HEK293 (cell line): ENCODE measurements at regions not wholly inside any gene's neighbourhood (a gene's known extent, or its start where the extent isn't known, plus 50 kb on each side); places are given as distances from the start of the nearest gene placed in this dataset.

Experiments
- CTCF ChIA-PET: fragments of 350-600 bp; formaldehyde crosslinking; extraction: SDS; loops from one replicate; lab custom pipeline; 2021; ENCODE audit warnings: antibody characterized with exemption; lab: Yijun Ruan, JAX
- POLR2A ChIA-PET: fragments of 300-600 bp; formaldehyde crosslinking; extraction: SDS; loops from one replicate; lab custom pipeline; 2020; ENCODE audit warnings: antibody characterized with exemption, inconsistent platforms; lab: Yijun Ruan, JAX
- H3K27ac ChIP-seq: fragments of 200-500 bp; sonication (Bioruptor generic); 2 replicates; pipeline ENCODE4 v1.5.1; 2014; ENCODE audit warnings: low read depth, low read length, control low read depth, inconsistent platforms; ENCODE audit errors: extremely low read depth
- H3K36me3 ChIP-seq, 2 experiments: fragments of 200-500 bp in 1 of 2; sonication (Bioruptor generic) in 1 of 2; 1 replicate in 1 of 2; 2 replicates in 1 of 2; pipeline ENCODE4 v1.5.1; 2014 to 2017; ENCODE audit warnings: inconsistent platforms in 2 of 2, low read length in 2 of 2; ENCODE audit not compliant: control insufficient read depth in 2 of 2, insufficient read depth in 1 of 2
- H3K4me1 ChIP-seq: fragments of 200-500 bp; sonication (Bioruptor generic); 2 replicates; pipeline ENCODE4 v1.5.1; 2014; ENCODE audit warnings: mild to moderate bottlenecking, low read length, inconsistent platforms; ENCODE audit not compliant: control insufficient read depth, insufficient read depth
- H3K4me3 ChIP-seq: 2 replicates; pipeline ENCODE4 v1.5.1; 2011; ENCODE audit warnings: low read depth, mild to moderate bottlenecking, control low read depth, low read length, moderate library complexity
- H3K9me3 ChIP-seq: fragments of 200-500 bp; sonication (Bioruptor generic); 2 replicates; pipeline ENCODE4 v1.5.1; 2014; ENCODE audit warnings: low read depth, low read length, inconsistent platforms; ENCODE audit not compliant: control insufficient read depth, insufficient read depth
- BCL6B ChIP-seq: fragments of 450-650 bp; formaldehyde crosslinking; IDR thresholded peaks from 2 replicates; pipeline ENCODE4 v1.5.1; 2017; ENCODE audit warnings: missing biosample characterization, missing genetic modification characterization
- FEZF1 ChIP-seq: fragments of 450-650 bp; formaldehyde crosslinking; IDR thresholded peaks from 2 replicates; pipeline ENCODE4 v1.5.1; 2016; ENCODE audit warnings: missing biosample characterization, missing genetic modification characterization
- KLF1 ChIP-seq: fragments of 450-650 bp; formaldehyde crosslinking; IDR thresholded peaks from 2 replicates; pipeline ENCODE4 v1.5.1; 2016; ENCODE audit warnings: missing biosample characterization, missing genetic modification characterization
- KLF17 ChIP-seq: fragments of 450-650 bp; formaldehyde crosslinking; IDR thresholded peaks from 2 replicates; pipeline ENCODE4 v1.5.1; 2016; ENCODE audit warnings: missing biosample characterization, missing genetic modification characterization
- KLF9 ChIP-seq: fragments of 450-650 bp; formaldehyde crosslinking; IDR thresholded peaks from 2 replicates; pipeline ENCODE4 v1.5.1; 2016; ENCODE audit warnings: missing biosample characterization, missing genetic modification characterization, low read depth
- PRDM6 ChIP-seq: fragments of 450-650 bp; formaldehyde crosslinking; IDR thresholded peaks from 2 replicates; pipeline ENCODE4 v1.5.1; 2017; ENCODE audit warnings: missing biosample characterization, missing genetic modification characterization
- TRIM28 ChIP-seq: IDR thresholded peaks from 2 replicates; pipeline ENCODE4 v1.6.1; 2011; ENCODE audit warnings: low read length, control low read depth, borderline replicate concordance
- ZBTB17 ChIP-seq: fragments of 450-650 bp; formaldehyde crosslinking; IDR thresholded peaks from 2 replicates; pipeline ENCODE4 v1.5.1; 2016; ENCODE audit warnings: missing biosample characterization, missing genetic modification characterization
- ZNF121 ChIP-seq: fragments of 450-650 bp; formaldehyde crosslinking; IDR thresholded peaks from 2 replicates; pipeline ENCODE4 v1.5.1; 2016; ENCODE audit warnings: missing biosample characterization, missing genetic modification characterization
- ZNF157 ChIP-seq: fragments of 450-650 bp; formaldehyde crosslinking; IDR thresholded peaks from 2 replicates; pipeline ENCODE4 v1.5.1; 2016; ENCODE audit warnings: missing biosample characterization, missing genetic modification characterization
- ZNF169 ChIP-seq: fragments of 450-650 bp; formaldehyde crosslinking; IDR thresholded peaks from 2 replicates; pipeline ENCODE4 v1.5.1; 2016; ENCODE audit warnings: missing biosample characterization, missing genetic modification characterization
- ZNF266 ChIP-seq: fragments of 450-650 bp; formaldehyde crosslinking; IDR thresholded peaks from 2 replicates; pipeline ENCODE4 v1.5.1; 2016; ENCODE audit warnings: missing biosample characterization, missing genetic modification characterization, low read depth
- ZNF280D ChIP-seq: fragments of 450-650 bp; formaldehyde crosslinking; IDR thresholded peaks from 2 replicates; pipeline ENCODE4 v1.5.1; 2016; ENCODE audit warnings: missing biosample characterization, missing genetic modification characterization
- ZNF354C ChIP-seq: fragments of 450-650 bp; formaldehyde crosslinking; IDR thresholded peaks from 2 replicates; pipeline ENCODE4 v1.5.1; 2016; ENCODE audit warnings: missing biosample characterization, missing genetic modification characterization, low read depth, borderline replicate concordance
- ZNF510 ChIP-seq: fragments of 450-650 bp; formaldehyde crosslinking; IDR thresholded peaks from 2 replicates; pipeline ENCODE4 v1.5.1; 2018; ENCODE audit warnings: mild to moderate bottlenecking, missing genetic modification characterization, missing biosample characterization; ENCODE audit not compliant: insufficient replicate concordance
- ZNF514 ChIP-seq: fragments of 450-650 bp; formaldehyde crosslinking; IDR thresholded peaks from 2 replicates; pipeline ENCODE4 v1.5.1; 2016; ENCODE audit warnings: missing biosample characterization, missing genetic modification characterization
- ZNF521 ChIP-seq: fragments of 450-650 bp; formaldehyde crosslinking; IDR thresholded peaks from 2 replicates; pipeline ENCODE4 v1.5.1; 2017; ENCODE audit warnings: missing biosample characterization, mild to moderate bottlenecking, missing genetic modification characterization
- ZNF530 ChIP-seq: fragments of 450-650 bp; formaldehyde crosslinking; IDR thresholded peaks from 2 replicates; pipeline ENCODE4 v1.5.1; 2016; ENCODE audit warnings: low read depth, missing biosample characterization, missing genetic modification characterization
- ZNF561 ChIP-seq: fragments of 450-650 bp; IDR thresholded peaks from 2 replicates; pipeline ENCODE4 v1.5.1; 2018; ENCODE audit warnings: missing biosample characterization, missing genetic modification characterization, borderline replicate concordance
- ZNF623 ChIP-seq: fragments of 450-650 bp; formaldehyde crosslinking; IDR thresholded peaks from 2 replicates; pipeline ENCODE4 v1.5.1; 2016; ENCODE audit warnings: missing biosample characterization, missing genetic modification characterization
- ZNF629 ChIP-seq: fragments of 450-650 bp; formaldehyde crosslinking; IDR thresholded peaks from 2 replicates; pipeline ENCODE4 v1.5.1; 2017; ENCODE audit warnings: missing biosample characterization, missing genetic modification characterization
- ZNF660 ChIP-seq: fragments of 450-650 bp; IDR thresholded peaks from 2 replicates; pipeline ENCODE4 v1.5.1; 2018; ENCODE audit warnings: missing biosample characterization, mild to moderate bottlenecking, missing genetic modification characterization
- ZNF76 ChIP-seq: fragments of 450-650 bp; formaldehyde crosslinking; IDR thresholded peaks from 2 replicates; pipeline ENCODE4; 2016; ENCODE audit warnings: low read depth, missing biosample characterization, missing genetic modification characterization, borderline replicate concordance
- ZNF785 ChIP-seq: fragments of 450-650 bp; formaldehyde crosslinking; IDR thresholded peaks from 2 replicates; pipeline ENCODE4 v1.5.1; 2016; ENCODE audit warnings: missing biosample characterization, missing genetic modification characterization
- ZSCAN30 ChIP-seq: fragments of 450-650 bp; IDR thresholded peaks from 2 replicates; pipeline ENCODE4 v1.5.1; 2018; ENCODE audit warnings: missing biosample characterization, mild to moderate bottlenecking, missing genetic modification characterization, moderate library complexity

- H3K27ac ChIP-seq = no peak overlapping the region
- ChIA-PET POLR2A (no interaction called here), CTCF (interaction anchor here (0.6 kb wide), 1 partner anchor 29 kb away, joined by 3 read pairs; no protein-coding TSS in a partner anchor)
- H3K9me3 ChIP-seq = no peaks in the 10 kb centered on the region
- H3K36me3 ChIP-seq = no peaks in the 10 kb centered on the region
- TF ChIP-seq ZNF169 (tag by site-specific recombination) = no peak
- no peak for TF ChIP-seq ZNF530 (tag by site-specific recombination)
- TF ChIP-seq ZNF623 (tag by site-specific recombination) = no peak
- no peak for TF ChIP-seq ZNF510 (tag by site-specific recombination)
- no peak for TF ChIP-seq TRIM28
- no peak for TF ChIP-seq ZNF121 (tag by site-specific recombination)
- no peak for TF ChIP-seq ZNF266 (tag by site-specific recombination)
- no peak for TF ChIP-seq BCL6B (tag by site-specific recombination)
- TF ChIP-seq ZNF157 (tag by site-specific recombination) = no peak
- no peak for TF ChIP-seq ZNF660 (tag by site-specific recombination)
- TF ChIP-seq FEZF1 (tag by site-specific recombination) = no peak
- TF ChIP-seq ZSCAN30 (tag by site-specific recombination) = no peak
- no peak for TF ChIP-seq ZNF514 (tag by site-specific recombination)
- TF ChIP-seq ZNF76 (tag by site-specific recombination) = no peak
- no peak for TF ChIP-seq KLF17 (tag by site-specific recombination)
- no peaks in the 10 kb centered on the region for H3K4me1 ChIP-seq
- no peak overlapping the region for H3K4me3 ChIP-seq
Observed at GRCh38 chr3:66152336-66152735, 68.5 kb upstream of the SLC25A26 start.

GRCh38 chr3:66150977-66151376 lies 69.8 kb upstream of the SLC25A26 start:
- POLR2A ChIA-PET = no interaction called here
- TF ChIP-seq ZNF629 (tag by site-specific recombination) (no peak), ZNF785 (tag by site-specific recombination) (no peak), ZBTB17 (peak; percentile 26; the same call in 1 of the 2 replicates)
- Histone ChIP-seq H3K36me3 (no peaks in the 10 kb centered on the region), H3K4me3 (no peak overlapping the region), H3K27ac (no peak overlapping the region), H3K9me3 (no peaks in the 10 kb centered on the region), H3K4me1 (no peaks in the 10 kb centered on the region)
- CTCF ChIA-PET = interaction anchor here (0.5 kb wide), 1 partner anchor 46 kb away, joined by 3 read pairs; no protein-coding TSS in a partner anchor

GRCh38 chr3:66149269-66149668 lies 71.5 kb upstream of the SLC25A26 start:
- H3K9me3 ChIP-seq = no peaks in the 10 kb centered on the region
- ChIA-PET CTCF (no interaction called here), POLR2A (no interaction called here)
- H3K27ac ChIP-seq = no peak overlapping the region
- H3K4me3 ChIP-seq = no peak overlapping the region
- no peaks in the 10 kb centered on the region for H3K36me3 ChIP-seq
- H3K4me1 ChIP-seq = no peaks in the 10 kb centered on the region
- TF ChIP-seq KLF1 (tag by site-specific recombination) = no peak
- no peak for TF ChIP-seq ZNF280D
- TF ChIP-seq KLF9 (tag by site-specific recombination) = no peak
- no peak for TF ChIP-seq PRDM6
- TF ChIP-seq ZNF521 (tag by site-specific recombination) = no peak
- no peak for TF ChIP-seq ZNF354C (tag by site-specific recombination)
- TF ChIP-seq ZNF561 (tag by site-specific recombination) = no peak
